OCI-LY7 (cell line): ENCODE measurements at regions not wholly inside any gene's neighbourhood (a gene's known extent, or its start where the extent isn't known, plus 50 kb on each side); places are given as distances from the start of the nearest gene placed in this dataset.

ENCODE experiments used
- BruUV-seq: library from RNA; stranded (reverse); fragments of 400-500 nt; replicated peaks from 2 replicates; lab custom pipeline; 2021; lab: Mats Ljungman, UMichigan
- CTCF ChIA-PET: fragments of 300-600 bp; sonication (Branson Sonifier 250); formaldehyde crosslinking; loops from one replicate; lab custom pipeline; 2022; ENCODE audit warnings: antibody characterized with exemption; ENCODE audit not compliant: unreplicated experiment; lab: Charles Lee
- POLR2A ChIA-PET: fragments of 300-600 bp; sonication (Branson Sonifier 250); formaldehyde crosslinking; loops from one replicate; lab custom pipeline; 2022; ENCODE audit warnings: antibody characterized with exemption; lab: Charles Lee
- DNase-seq: peaks from one replicate; pipeline ENCODE4 v3.0.0-alpha.2; 2015; ENCODE audit warnings: low spot score
- H2AFZ ChIP-seq: fragments of 200-600 bp; sonication (generic), shearing (Covaris generic); 2 replicates; pipeline ENCODE4 v1.6.1; 2014; ENCODE audit warnings: mild to moderate bottlenecking, antibody characterized with exemption, low read length, moderate library complexity
- H3K27ac ChIP-seq: fragments of 200-600 bp; sonication (generic); 2 replicates; pipeline ENCODE4 v1.5.1; 2014; ENCODE audit warnings: mixed run types, low read depth, mild to moderate bottlenecking, moderate library complexity, low read length, inconsistent platforms; ENCODE audit not compliant: poor library complexity, severe bottlenecking
- H3K36me3 ChIP-seq: fragments of 200-600 bp; sonication (generic); 2 replicates; pipeline ENCODE4 v1.6.1; 2014; ENCODE audit warnings: mild to moderate bottlenecking, antibody characterized with exemption, low read length, moderate library complexity, mixed read lengths; ENCODE audit not compliant: insufficient read depth
- H3K4me1 ChIP-seq: fragments of 200-600 bp; sonication (generic); 2 replicates; pipeline ENCODE4 v1.5.1; 2014; ENCODE audit warnings: mild to moderate bottlenecking, low read length; ENCODE audit not compliant: insufficient read depth, poor library complexity, severe bottlenecking
- H3K4me2 ChIP-seq: fragments of 200-600 bp; sonication (generic); 2 replicates; pipeline ENCODE4 v1.6.1; 2014; ENCODE audit warnings: mild to moderate bottlenecking, low read length
- H3K4me3 ChIP-seq: fragments of 200-600 bp; sonication (generic); 2 replicates; pipeline ENCODE4 v1.5.1; 2014; ENCODE audit warnings: mild to moderate bottlenecking, low read depth, low read length; ENCODE audit not compliant: poor library complexity, severe bottlenecking
- H3K79me2 ChIP-seq: fragments of 200-600 bp; sonication (generic); 2 replicates; pipeline ENCODE4 v1.6.1; 2016; ENCODE audit warnings: low read depth, mild to moderate bottlenecking, low read length, moderate library complexity, mixed read lengths; ENCODE audit not compliant: insufficient read depth
- H3K9me2 ChIP-seq: fragments of 200-600 bp; sonication (generic); 2 replicates; pipeline ENCODE4 v1.6.1; 2016; ENCODE audit warnings: mild to moderate bottlenecking, low read length, mixed read lengths; ENCODE audit not compliant: insufficient read depth
- H3K9me3 ChIP-seq: fragments of 200-600 bp; sonication (generic); 2 replicates; pipeline ENCODE4 v1.6.1; 2014; ENCODE audit warnings: mild to moderate bottlenecking, mixed run types, low read length, mixed read lengths
- H4K20me1 ChIP-seq: fragments of 200-600 bp; sonication (generic); 2 replicates; pipeline ENCODE4 v1.6.1; 2014; ENCODE audit warnings: mild to moderate bottlenecking, antibody characterized with exemption, low read length, moderate library complexity, mixed read lengths; ENCODE audit not compliant: insufficient read depth
- CTCF ChIP-seq: fragments of 200-600 bp; sonication (generic); conservative IDR thresholded peaks from 2 replicates; pipeline ENCODE4 v1.5.1; 2014; ENCODE audit warnings: mild to moderate bottlenecking, antibody characterized with exemption, low read length, moderate library complexity, mixed read lengths
- EZH2phosphoT487 ChIP-seq: fragments of 200-600 bp; sonication (generic); IDR thresholded peaks from 2 replicates; pipeline ENCODE4 v1.6.1; 2018; ENCODE audit warnings: low read depth, borderline replicate concordance, mild to moderate bottlenecking, mixed run types, antibody characterized with exemption, low read length, moderate library complexity, mixed read lengths
- intact Hi-C: fragments of 100-400 bp; cut with micrococcal nuclease; formaldehyde crosslinking; loops from one replicate; pipeline ENCODE4 v1.10.0; 2022; ENCODE audit not compliant: unreplicated experiment

- H3K4me2 ChIP-seq: no peak overlapping the region
Observed at GRCh38 chr4:4780729-4781244, 78.7 kb upstream of the MSX1 start.

GRCh38 chr4:4779486-4779885, 80.0 kb upstream of the MSX1 start:
- Histone ChIP-seq H2AFZ (no peak overlapping the region), H3K9me2 (no peaks in the 10 kb centered on the region), H3K4me2 (no peak overlapping the region), H3K27ac (no peak overlapping the region), H3K4me3 (no peak overlapping the region), H4K20me1 (no peaks in the 10 kb centered on the region), H3K36me3 (no peaks in the 10 kb centered on the region), H3K4me1 (no peaks in the 10 kb centered on the region), H3K79me2 (no peaks in the 10 kb centered on the region), H3K9me3 (no peaks in the 10 kb centered on the region)
- no TSS peak for BruUV-seq
- TF ChIP-seq EZH2phosphoT487 (no peak), CTCF (no peak)
- DNase-seq: no peak
- ChIA-PET CTCF (no interaction called here), POLR2A (no interaction called here)
- intact Hi-C loops: no loop called here

More at GRCh38 chr4:4780729-4781244, 78.7 kb upstream of the MSX1 start:
- Histone ChIP-seq H3K36me3 (no peaks in the 10 kb centered on the region), H3K9me3 (no peaks in the 10 kb centered on the region), H3K4me3 (no peak overlapping the region), H3K4me1 (no peaks in the 10 kb centered on the region), H4K20me1 (no peaks in the 10 kb centered on the region), H3K27ac (no peak overlapping the region), H3K9me2 (no peaks in the 10 kb centered on the region), H3K79me2 (no peaks in the 10 kb centered on the region), H2AFZ (no peak overlapping the region)
- no TSS peak for BruUV-seq
- TF ChIP-seq CTCF (no peak), EZH2phosphoT487 (no peak)
- intact Hi-C loops: no loop called here
- ChIA-PET POLR2A (no interaction called here), CTCF (no interaction called here)
- no peak for DNase-seq

DNA sequence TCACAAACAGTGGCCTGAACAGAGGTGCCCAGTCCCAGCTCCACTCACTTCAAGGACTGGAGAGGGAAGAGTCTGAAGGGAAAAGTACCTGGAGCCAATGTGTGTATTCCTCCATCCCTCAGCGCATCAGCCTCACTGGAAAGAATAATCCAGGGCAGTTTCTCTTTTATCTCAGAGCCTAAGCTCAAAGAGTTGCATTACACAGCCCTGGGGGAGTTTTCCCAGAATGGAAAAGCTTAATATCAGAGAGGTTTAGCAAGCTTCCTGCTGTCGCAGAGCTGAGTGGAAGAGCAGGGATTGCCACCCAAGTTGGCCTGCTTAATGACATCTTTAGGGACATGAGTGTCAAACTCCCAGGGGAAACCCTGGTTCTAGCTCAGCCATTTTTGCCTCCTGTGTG, 80.4 kb upstream of the MSX1 start:
- no peak overlapping the region for H3K27ac ChIP-seq
- H3K4me1 ChIP-seq: no peaks in the 10 kb centered on the region
- no peaks in the 10 kb centered on the region for H4K20me1 ChIP-seq
- TF ChIP-seq EZH2phosphoT487 (no peak), CTCF (no peak)
- H3K79me2 ChIP-seq: no peaks in the 10 kb centered on the region
- no peaks in the 10 kb centered on the region for H3K9me2 ChIP-seq
- H3K4me3 ChIP-seq: no peak overlapping the region
- ChIA-PET CTCF (no interaction called here), POLR2A (no interaction called here)
- no peaks in the 10 kb centered on the region for H3K9me3 ChIP-seq
- H2AFZ ChIP-seq: no peak overlapping the region
- no TSS peak for BruUV-seq
- no peaks in the 10 kb centered on the region for H3K36me3 ChIP-seq
- H3K4me2 ChIP-seq: no peak overlapping the region
- intact Hi-C loops: no loop called here
- DNase-seq: no peak
